ENCODE measurements at regions not wholly inside any gene's neighbourhood (a gene's known extent, or its start where the extent isn't known, plus 50 kb on each side); places are given as distances from the start of the nearest gene placed in this dataset.

DNA sequence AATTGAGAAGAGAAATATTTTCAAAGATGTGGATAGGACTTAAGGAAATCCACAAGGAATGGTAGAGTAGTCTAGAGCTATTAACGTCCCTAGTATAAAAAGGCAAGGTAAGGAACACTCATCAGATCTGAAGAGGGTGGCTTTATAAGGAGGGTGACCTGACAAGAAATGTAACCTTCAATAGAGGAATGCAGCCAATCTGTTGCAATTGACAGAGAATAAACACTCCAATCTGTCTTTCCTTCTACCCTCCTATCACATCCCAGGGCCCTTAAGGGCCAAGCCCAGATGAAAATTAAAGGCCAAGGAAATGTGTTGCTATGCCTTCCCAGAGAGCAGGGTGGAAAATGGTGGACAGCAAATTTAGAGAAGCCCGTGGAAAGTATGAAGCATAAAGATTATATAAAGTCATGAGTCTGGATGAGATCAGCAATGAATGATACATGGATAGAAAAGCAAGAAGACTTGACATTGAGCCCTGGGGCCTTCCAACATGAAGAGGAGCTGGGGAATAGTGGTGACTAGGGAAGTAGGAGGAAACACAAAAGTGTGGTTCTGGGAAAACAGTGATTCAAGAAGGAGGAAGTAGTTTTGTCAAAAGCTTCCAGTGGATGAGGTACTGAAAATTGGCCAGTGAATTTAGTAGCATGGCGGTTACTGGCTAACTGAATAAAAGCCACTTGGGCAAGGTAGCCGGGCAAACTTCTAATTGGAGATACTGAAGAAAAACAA, 270.6 kb upstream of the TANK start:
- no peak for DNase-seq

DNA sequence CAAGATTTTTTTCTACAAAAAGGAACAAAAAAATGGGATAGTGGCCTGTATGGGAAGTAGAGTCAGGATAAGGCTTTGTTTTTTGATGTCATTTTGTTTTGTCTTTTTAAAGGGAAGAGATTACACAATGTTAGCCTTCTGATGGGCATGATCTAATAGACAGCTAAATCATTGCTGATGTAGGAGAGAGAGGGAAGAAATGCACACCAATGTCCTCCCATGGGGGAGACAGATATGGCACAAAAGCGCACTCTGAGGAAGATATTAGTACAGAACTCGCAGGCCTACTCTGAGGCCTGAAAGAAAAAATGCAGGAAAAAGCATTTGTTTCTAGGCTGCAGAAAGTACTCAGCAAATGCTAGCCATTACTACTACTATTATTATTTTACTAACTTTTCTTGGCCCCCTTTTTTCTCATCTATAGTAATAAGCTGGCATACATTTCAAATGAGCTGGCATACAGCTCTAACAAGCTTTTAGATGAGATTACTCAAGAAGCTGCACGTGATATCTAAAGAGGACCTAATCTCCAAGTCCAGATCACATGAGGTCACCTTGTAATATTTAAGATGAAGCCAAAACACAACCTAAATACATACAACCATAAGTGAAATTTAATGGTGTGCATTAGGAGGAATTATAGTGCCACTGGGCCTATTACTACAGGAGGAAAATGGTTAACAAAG, 269.4 kb upstream of the TANK start:
- DNase-seq, result no peak

DNA sequence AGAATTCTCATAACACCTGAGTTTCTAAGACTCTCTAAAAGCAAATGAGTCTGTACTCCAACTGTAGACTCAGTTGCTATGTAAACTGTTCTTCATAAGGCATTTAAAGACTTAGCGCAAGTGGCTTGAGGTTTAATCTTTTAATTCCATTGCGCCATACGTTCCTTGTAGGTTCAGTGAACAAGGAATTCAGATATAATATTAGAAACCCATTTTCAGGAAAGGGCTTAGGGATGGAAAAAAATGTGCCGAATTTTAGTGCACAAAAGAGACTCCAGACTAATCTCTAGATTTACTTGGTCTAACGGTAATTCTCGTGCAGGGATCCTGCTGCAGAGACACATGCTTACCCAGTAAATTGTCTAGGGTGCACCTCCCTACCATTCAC, 268.9 kb upstream of the TANK start:
- DNase-seq, result no peak

DNA sequence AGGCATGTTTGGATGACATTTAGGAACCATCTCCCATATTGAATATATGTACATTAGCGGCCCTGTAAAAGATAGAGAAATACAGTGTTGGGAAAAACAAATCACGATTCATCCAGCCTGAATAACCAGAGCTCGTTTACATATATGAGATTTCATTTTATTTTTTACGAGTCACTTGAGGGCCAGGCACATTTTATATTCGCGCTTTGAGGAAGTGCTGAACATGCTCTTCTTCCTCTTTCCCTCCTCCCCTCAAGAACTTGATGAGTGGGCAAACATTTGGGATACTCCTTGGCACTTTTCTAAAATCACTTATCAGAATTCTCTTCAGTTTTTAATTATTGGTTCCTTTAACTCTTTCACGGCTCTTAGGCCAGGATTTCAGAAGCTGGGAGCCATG, 268.0 kb upstream of the TANK start:
- no peak for DNase-seq

DNA sequence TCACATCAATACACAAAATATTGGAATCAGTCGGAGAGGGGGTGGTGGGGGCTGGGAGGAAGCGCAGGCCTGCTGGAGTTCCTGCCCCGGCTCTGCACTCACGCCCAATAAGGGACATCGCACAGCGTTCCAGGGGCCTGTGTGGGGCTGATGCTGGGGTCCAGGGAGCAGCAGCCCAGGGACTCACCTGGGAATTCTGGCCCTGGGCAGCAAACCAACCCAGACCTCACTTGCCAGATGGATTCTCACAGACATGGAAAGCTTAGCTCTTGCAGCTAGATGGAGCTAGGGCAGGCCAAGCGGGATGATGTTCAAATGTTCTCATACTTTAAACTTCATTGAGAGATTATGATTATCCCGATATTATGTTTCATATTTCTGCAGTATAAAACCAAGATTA, 266.6 kb upstream of the TANK start:
- no peak for DNase-seq

DNA sequence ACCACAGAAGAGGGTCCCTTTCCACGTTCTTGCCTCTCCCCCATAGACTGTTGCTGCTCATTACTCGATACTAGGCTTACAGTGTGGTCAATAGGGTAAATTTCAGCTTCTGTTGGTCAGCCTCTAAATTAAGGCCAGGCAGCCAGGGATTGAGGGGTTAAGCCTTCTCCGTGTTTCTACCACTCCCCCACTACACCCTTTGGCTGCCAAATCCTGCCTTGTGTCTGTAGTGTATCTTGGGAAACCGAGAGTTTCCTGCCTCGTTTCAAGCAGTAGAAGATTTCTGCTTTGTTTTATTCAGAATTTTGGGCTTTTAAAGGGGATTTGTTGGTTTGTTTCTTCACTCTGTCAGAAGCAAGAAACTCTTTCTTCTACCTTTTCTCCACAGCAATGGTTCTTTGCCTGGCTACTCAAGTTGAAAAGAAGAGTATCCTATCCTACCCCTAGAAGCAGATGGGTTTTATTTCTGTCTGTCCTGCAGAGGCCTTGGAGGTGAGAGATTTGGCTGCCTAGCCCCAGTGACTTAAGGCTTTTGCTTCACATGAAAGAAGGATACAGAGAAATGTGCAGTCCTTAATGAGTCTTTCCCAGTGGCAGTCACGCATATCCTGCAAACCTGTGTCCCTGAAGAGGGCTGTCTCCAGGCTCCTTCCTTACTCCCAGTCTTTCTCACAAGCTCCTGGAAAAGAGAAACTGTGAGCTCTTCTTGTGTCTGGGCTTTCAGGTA, 261.5 kb upstream of the TANK start:
- DNase-seq, result no peak

DNA sequence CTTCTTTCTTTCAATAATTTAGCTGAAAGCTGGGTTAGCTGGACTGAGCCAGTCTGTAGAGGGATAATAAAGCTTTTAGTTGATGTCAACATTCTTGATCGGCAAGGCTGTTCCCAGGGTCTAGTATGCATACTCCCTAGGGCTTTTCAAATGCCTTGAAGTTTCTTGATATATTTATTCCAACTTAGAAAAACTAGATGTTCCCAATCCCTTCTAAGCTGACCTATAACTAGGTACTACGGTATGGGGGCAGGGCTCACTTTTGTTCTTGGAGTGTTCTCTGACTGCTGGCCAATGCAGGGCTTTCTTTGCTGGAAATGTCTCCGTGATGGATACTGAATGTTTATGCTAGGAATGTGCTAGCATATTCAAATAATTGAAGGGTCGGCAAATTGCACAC, 258.6 kb upstream of the TANK start:
- DNase-seq, result no peak

DNA sequence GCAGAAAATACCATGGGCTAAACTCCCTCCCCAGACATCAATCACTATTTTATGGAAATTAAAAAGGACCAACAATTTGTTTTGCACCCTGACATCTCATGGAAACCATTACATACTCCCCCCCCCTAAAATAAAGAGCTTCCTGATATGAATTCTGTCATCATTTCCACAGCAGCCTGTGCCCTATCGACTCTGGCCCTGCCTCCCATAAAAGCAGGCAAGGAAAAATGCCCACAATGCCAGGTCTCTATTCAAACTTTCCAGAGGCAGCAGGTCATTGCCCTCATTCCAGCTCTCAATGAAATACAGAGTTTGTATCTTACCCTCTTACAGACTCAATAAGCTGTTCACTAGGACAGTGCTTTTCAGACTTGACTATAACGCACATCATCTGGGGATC, 254.4 kb upstream of the TANK start:
- DNase-seq, result no peak

DNA sequence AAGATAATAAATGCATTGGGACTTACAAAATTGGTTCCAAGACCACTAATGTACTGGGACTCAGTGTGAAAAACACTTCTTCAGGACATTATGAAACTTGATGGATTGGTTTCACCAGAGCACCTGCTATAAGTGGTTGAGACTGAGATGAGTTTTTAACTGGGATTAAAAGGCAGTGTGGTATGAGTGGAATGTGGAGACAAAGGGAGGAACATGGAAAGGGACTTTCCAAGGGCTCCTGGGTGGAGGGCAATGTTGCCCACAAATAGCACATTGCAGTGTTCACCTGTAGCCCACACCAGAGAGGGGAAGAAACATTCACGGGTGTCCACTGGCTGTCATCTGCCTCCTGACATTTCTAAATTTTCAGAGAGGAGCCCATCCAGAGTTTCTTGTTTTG, 253.3 kb upstream of the TANK start:
- DNase-seq, result no peak

DNA sequence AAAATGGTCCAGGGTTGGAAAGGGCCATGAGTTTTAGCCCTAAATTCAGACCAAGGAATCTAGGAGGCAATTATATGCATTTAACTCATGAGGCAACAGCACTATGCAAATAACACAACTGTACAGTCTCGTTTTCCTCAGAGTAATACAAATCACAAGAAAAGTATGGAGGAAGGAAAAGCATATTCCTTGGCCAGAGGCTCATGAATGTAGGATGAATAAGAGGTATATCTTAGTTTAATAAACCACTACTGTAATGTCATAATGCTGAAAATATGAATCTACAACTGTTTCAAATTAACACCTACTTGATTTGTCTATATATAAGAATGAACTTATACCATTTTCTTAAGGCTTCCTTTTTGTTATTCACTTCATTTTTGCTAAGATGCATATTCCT, 252.5 kb upstream of the TANK start:
- DNase-seq, result no peak

DNA sequence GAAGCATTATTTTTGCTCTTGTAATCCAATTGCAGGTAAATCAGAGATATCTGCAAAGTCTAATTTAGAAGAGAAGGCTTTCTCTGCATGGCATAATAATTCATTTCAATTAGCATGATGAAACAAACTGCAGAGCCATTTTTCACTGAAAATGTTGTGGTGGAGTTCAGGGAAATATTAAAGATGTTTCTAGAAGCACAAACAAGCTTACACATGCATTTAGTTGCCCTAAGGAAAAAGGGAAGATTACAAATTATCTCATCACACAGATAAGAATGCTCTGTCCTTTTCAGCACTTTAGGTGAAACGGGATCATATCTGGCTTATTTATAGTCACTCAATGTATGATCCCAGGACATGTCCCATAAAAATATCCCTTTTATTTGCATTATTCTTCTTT, 252.1 kb upstream of the TANK start:
- DNase-seq, result no peak

DNA sequence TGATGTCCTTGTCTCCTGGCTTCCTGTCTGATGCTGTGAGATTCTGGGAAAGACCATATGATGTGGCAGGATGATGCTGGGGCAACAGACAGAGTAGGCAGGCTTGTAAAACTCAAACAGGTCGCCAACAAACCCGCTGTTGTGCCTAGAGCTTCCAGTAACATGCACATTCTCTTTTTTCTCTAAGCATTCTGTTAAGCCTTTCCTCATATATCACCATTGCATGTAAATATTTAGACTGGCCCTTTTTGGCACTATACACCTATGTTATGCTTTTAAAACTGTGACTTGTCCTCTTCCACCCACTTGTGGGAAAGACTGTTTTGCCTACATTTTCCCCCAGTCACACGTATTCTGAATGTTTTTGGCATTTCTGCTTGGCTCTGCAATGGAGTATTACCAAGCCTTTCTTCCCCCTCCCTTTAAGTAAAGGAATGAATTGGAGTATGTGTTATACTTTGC, 250.4 kb upstream of the TANK start:
- no peak for DNase-seq

DNA sequence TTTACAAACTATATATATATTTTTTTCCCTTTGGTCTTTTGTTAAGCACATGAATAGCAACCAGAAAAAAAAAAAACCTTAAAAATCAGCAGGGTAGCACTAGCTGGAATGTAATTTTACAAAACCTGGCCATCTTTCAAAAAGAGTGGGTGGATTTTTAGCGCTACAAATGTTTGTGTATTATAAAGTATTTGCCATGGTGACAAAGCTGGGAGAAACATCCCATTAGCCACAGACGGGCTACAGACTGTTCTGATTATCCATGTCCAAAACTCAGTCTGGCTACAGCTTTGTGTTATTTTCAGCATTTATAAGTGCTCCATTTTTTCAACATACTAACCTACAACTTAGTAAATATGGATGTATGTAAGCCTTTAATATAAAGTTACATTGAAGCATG, 249.5 kb upstream of the TANK start:
- DNase-seq, result no peak

DNA sequence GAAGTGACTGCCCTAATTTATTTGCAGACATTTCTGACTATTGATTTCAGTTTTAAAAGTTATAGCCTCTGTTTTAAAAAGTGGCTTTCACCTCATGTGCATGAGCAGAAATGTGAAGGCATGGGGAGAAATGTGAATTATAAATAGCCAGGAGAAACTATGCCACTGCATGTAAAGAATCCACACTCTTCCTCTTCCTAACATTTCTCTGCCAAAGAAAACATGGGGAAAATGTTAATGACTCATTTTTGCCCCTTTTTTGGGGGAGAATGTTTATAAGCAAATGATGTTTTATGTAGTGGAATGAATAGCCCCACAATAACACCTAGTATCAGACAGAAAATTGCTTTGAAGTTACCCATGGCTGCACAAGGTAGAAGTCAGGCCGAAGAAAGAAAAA, 249.0 kb upstream of the TANK start:
- DNase-seq, result no peak

DNA sequence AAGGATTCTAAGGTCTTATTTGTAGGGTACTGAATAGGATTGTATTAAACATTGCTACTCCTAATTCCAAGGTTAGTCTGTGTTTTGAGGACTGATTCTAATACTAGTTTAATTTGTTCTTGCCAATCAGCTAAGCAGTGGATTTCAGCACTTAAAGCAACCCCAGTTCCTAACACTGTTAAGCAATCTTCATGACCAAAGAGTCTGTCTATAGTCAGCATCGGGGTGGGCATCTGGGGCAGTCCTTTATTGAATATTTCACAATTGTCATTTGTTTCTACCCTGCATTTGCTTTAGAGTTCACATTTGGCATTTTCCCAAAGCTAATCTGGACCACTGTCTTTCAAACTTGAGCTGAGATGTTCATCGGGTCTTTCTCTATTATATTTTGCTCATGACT, 248.0 kb upstream of the TANK start:
- DNase-seq, result no peak

DNA sequence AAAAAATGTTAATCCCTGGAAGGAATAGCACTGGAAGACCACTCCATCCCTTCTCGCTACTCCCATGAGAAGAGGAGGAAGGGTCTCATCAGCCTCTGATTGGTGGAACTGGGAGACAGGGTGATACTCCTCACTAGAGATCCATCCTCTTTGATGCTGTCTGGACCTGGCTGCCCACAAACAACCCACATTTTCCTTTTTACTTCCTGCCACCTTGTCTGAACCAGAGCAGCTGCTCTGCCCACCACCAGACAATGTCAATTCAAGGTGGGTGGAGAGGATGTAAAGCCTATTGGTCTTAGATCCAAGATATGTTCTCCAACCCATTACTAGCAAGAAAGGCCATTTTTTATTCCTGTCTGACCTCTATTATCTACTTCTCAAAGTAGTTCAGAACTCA, 246.9 kb upstream of the TANK start:
- no peak for DNase-seq

DNA sequence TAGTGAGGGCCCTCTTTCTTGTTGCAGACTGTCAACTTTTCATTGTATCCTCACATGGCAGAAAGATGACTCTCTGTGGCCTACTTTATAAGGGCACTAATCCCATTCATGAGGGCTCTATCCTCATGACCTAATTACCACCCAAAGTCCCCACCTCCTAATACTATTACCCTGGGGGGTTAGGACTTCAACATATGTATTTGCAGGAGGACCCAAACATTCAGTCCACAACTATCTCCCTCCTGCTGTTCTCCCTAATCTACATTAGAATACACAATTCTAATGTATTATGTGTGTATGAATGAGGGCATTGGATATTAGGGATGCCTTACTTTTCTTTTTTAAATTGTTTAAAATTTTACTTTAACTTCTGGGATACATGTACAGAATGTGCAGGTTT, 246.0 kb upstream of the TANK start:
- DNase-seq, result no peak

DNA sequence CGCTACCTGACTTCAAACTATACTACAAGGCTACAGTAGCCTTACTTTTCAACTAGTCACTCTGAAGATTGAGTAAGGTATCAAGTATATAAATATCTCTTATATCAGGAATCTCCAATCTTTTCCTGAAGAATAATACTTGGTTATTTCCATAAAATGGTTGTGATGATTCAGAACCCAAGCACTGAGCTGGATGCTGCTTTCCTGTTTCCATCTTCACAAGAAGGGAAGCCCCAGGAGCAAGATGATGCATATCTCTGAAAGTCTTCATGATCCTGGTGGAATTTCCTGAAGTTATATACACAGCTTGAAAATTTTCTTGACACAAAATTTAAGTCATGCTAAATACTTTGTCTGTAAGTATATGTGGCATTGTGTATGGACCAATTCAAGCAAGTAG, 243.9 kb upstream of the TANK start:
- DNase-seq, result no peak

DNA sequence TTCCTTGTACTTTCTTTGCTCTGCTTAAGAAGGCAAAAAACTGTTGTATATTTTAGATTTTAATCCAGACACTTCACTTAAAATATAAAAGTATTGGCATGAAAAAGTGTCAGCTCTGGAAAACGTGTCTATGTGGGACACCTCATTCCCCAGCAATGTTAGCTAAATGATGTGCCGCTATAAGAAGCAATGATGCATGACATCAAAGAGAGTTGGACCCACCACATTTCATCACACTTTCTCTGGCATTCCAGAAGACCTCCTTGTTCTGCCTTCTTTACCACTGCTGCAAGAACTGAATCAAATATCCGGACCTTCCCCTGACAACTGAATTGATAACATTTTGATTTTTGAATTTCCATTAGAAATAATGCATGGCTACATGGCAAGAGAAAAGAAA, 242.4 kb upstream of the TANK start:
- DNase-seq, result no peak

DNA sequence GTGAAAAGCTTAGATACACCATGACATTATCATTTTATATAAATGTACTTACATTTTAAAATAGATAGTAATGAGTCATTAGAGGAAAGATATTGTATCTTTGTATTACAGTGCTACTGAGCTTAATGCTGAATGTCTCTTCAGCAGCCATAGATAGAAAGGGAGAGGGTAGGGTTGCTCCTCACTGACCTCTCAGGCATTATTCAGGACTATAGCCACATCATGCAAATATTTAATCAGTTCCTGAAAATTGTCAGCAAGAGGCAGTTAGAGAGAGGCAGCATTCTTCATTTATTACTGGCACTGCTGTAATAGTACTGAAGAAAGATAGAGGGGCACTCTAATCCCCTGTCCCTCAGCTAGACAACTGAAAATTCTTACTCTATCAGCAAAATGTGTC, 242.0 kb upstream of the TANK start:
- no peak for DNase-seq

DNA sequence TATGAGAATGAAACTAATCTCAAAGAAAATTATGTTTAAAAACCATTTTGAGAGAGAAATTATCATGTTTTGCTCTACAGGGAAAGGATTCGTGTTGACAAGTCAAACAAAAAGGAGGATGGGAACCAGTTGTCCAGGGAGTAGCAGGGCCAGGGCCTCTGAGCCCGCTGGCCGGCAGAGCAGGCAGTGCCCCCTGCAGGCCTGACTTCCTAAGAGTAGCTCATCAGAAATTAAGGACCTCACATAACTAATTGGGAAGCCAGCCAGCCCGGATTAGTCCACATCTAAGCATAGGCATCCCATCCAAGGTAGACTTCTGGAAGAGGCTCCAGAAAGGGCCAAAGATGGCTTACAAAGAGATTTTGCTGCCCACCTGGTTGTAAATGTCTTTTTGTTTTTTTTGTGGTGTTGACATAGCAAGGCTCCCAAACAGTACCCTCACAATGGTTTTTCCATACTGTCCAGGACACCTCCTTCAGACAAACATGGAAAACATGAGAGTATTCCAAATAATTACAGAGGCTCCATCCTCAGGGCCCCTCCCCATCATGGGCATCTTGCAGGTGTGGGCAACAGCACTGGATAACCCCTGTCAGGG, 241.2 kb upstream of the TANK start:
- DNase-seq, result peak; percentile 23

DNA sequence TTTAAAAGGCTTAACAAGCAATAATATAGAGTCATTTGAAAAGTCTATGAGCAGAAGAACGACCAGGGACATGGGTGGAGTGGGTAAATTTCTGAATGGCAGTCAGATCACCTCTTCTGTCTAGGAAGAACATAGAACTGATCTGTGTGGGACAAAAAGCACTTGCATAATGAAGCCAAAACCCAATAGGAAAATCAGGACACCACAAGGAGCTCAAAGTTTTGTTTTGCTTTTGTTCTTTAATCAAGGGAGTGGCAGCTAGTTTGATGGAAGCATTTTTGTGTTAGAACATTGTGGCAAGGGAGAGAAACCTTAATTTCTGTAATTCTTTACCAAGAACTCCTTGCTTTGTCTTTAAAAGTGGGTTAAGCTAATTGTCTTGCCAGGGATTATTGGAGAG, 240.2 kb upstream of the TANK start:
- DNase-seq, result no peak

DNA sequence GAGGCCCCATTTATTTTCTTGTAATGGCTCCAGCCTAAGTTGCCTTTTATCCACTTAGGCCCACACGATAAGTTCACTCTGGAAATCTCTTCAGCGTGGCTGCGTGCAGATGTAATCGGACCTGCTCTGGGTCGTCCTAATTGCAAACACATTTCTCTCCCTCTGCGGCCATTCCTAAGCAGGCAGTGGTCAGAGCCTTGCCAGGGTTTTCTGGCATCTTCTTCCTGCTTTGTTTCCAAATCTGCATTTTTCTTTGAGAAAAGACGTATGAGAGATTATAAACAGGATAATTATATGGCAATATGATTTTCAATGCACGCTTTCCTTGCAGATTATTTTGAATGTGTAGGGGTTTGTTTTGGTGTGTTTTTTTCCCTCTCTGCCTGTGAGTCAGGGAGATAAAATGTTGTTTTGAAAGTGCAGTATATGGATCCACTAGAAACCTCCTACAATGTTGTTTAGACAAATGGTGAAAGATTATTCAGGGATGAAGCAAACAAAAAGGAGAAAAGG, 239.4 kb upstream of the TANK start:
- no peak for DNase-seq

Data from stimulated activated CD4-positive, alpha-beta T cell treated with anti-CD3 and anti-CD28 coated beads, Interleukin-4, amount 100 ng/mL, for 24 hours (primary cell).